Breast epithelium (tissue), 4 donors: ENCODE measurements at regions not wholly inside any gene's neighbourhood (a gene's known extent, or its start where the extent isn't known, plus 50 kb on each side); places are given as distances from the start of the nearest gene placed in this dataset.

Experiments used
- DNase-seq, 2 donors: peaks; one replicate each; pipeline ENCODE4 v3.0.0-alpha.2; 2019; ENCODE audit warnings: low spot score in 2 of 2
- H3K27ac ChIP-seq, 2 donors: fragments of 200-600 bp; sonication (generic) in 1 of 2; one replicate each; pipeline ENCODE4 v1.5.1; 2016 to 2019; ENCODE audit warnings: mild to moderate bottlenecking in 1 of 2
- H3K27me3 ChIP-seq, 2 donors: fragments of 200-600 bp; sonication (generic) in 1 of 2; one replicate each; pipeline versions ENCODE4 v1.5.1 to v1.6.0; 2017 to 2019; ENCODE audit warnings: control low read depth in 1 of 2, mild to moderate bottlenecking in 1 of 2
- H3K36me3 ChIP-seq: fragments of 200-600 bp; one replicate; pipeline ENCODE4 v1.5.1; 2019
- H3K4me1 ChIP-seq, 2 donors: fragments of 200-600 bp; sonication (generic); one replicate each; pipeline ENCODE4 v1.5.1; 2016 to 2019; ENCODE audit warnings: control low read depth in 1 of 2
- H3K4me3 ChIP-seq, 3 donors: fragments of 200-600 bp; sonication (generic); 1 replicate in 2 of 3; 2 replicates in 1 of 3; pipeline ENCODE4 v1.5.1; 2016 to 2019; ENCODE audit warnings: mild to moderate bottlenecking in 3 of 3, moderate library complexity in 2 of 3
- H3K9me3 ChIP-seq, 2 donors: fragments of 200-600 bp; sonication (generic) in 1 of 2; one replicate each; pipeline ENCODE4 v1.5.1; 2016 to 2019; ENCODE audit warnings: control low read depth in 1 of 2
- POLR2A ChIP-seq: fragments of 450-650 bp; IDR thresholded peaks from one replicate; pipeline ENCODE4 v1.6.1; 2016; ENCODE audit warnings: antibody characterized with exemption, mild to moderate bottlenecking, moderate library complexity
- POLR2AphosphoS5 ChIP-seq, 3 donors: sonication (generic); formaldehyde crosslinking; IDR thresholded peaks; one replicate each; pipeline ENCODE4 v1.6.1; 2017; ENCODE audit warnings: antibody characterized with exemption in 3 of 3
- intact Hi-C: fragments of 100-400 bp; cut with DNase I; formaldehyde crosslinking; loops from one replicate; pipeline ENCODE4 v1.15.1; 2023; ENCODE audit warnings: low total_unique reads
- TF ChIP-seq, protein P1 (sequence below), 3 donors: fragments of 450-650 bp; IDR thresholded peaks; one replicate each; pipeline ENCODE4 v1.5.1; 2016 to 2017; ENCODE audit warnings: antibody characterized with exemption in 3 of 3, mild to moderate bottlenecking in 3 of 3, moderate library complexity in 3 of 3

DNA sequence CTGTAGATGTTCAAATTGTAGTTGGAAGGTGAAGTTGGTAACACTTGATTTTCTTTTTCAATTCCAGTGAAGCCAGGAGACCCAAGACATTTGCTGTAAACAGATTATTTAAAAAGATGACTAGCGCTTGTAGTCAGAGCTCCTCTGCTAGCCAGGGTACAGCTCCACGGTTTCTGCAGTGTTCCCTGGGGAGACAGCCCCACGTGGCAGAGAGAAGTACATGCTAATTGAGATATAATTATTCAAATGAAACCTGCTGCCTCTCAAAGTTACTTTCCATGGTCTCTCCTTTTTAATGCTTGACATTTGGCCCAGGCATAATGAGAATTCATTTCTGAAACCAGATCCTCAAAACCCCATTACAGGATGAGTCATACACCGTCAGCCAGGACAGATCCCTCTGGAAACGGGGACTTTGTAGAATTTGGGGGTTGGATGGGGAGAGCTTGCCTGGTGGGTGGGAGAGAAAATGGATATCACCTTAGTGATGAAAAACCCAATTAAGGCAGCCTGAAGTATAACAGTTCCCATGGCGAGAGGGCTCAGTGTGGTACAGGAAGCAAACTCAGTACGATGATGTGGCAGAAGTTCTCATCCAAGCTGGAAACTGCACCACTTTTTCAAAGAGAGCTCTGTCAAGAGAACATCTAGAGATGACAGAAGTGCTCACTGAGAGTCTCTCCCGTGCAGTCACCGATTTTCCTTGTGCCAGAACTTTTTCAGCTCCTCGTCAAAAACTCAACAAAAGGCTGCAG is 637.7 kb upstream of the TMEM132C start:
- Histone ChIP-seq H3K27me3 (no peaks in the 10 kb centered on the region), H3K27ac (no peak overlapping the region), H3K36me3 (no peaks in the 10 kb centered on the region), H3K4me1 (no peaks in the 10 kb centered on the region), H3K4me3 (no peak overlapping the region), H3K9me3 (no peaks in the 10 kb centered on the region)
- no peak for TF ChIP-seq POLR2AphosphoS5 (IDR thresholded peaks at IDR 0.05)
- TF ChIP-seq POLR2A = no peak
- TF ChIP-seq, protein P1, sequence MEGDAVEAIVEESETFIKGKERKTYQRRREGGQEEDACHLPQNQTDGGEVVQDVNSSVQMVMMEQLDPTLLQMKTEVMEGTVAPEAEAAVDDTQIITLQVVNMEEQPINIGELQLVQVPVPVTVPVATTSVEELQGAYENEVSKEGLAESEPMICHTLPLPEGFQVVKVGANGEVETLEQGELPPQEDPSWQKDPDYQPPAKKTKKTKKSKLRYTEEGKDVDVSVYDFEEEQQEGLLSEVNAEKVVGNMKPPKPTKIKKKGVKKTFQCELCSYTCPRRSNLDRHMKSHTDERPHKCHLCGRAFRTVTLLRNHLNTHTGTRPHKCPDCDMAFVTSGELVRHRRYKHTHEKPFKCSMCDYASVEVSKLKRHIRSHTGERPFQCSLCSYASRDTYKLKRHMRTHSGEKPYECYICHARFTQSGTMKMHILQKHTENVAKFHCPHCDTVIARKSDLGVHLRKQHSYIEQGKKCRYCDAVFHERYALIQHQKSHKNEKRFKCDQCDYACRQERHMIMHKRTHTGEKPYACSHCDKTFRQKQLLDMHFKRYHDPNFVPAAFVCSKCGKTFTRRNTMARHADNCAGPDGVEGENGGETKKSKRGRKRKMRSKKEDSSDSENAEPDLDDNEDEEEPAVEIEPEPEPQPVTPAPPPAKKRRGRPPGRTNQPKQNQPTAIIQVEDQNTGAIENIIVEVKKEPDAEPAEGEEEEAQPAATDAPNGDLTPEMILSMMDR (IDR thresholded peaks at IDR 0.05) = no peak
- DNase-seq = no peak
- intact Hi-C loops = no loop called here

DNA sequence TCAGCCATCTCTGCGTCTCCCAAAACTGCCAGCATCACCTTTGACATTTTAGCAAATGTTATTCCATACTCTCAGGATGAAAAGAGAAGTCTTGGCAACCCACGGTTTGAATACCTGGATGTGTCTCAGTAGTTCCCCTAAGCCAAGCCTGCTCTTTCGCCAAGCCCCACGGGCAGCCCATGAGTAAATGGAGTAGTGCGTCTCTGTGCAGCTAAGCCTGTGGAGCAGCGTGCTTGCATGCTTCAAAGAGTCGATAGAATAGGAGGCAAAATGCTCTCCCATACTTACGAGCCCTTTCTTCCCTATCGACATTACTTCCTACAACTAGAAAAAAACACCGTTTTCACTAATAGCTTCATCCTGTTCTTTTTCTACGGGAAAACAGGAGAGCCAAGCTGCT is 634.5 kb upstream of the TMEM132C start:
- no peak overlapping the region for H3K27ac ChIP-seq
- H3K27me3 ChIP-seq = no peaks in the 10 kb centered on the region
- TF ChIP-seq POLR2A (no peak), POLR2AphosphoS5 (IDR thresholded peaks at IDR 0.05) (no peak)
- TF ChIP-seq, protein P1 (IDR thresholded peaks at IDR 0.05) = no peak
- H3K4me1 ChIP-seq = no peaks in the 10 kb centered on the region
- DNase-seq = no peak
- H3K36me3 ChIP-seq = no peaks in the 10 kb centered on the region
- H3K4me3 ChIP-seq = no peak overlapping the region
- intact Hi-C loops = no loop called here
- no peaks in the 10 kb centered on the region for H3K9me3 ChIP-seq

DNA sequence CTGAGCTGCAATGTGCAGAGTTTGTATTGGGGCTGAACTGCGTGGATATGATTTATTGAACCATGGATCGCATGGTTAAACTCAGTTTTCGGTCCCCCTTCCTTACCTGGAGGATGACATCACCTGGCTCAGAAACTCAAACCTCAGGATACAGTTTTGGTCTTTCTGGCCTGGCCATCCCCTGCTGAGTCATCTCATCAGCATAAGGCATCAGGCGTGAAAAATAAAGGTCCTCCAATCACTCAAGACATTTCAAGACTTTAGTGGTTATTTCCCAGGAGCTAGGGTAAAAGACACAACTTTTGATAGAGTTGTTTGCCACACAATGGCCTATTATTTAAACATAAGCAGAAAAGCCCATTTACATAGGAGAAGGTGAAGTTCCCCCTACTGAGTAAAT is 631.1 kb upstream of the TMEM132C start:
- intact Hi-C loops = no loop called here
- no peak for DNase-seq
- no peaks in the 10 kb centered on the region for H3K27me3 ChIP-seq
- TF ChIP-seq, protein P1 (IDR thresholded peaks at IDR 0.05) = no peak
- TF ChIP-seq POLR2AphosphoS5 (IDR thresholded peaks at IDR 0.05) = no peak
- no peak for TF ChIP-seq POLR2A
- H3K4me1 ChIP-seq = no peaks in the 10 kb centered on the region
- H3K27ac ChIP-seq = no peak overlapping the region
- no peaks in the 10 kb centered on the region for H3K9me3 ChIP-seq
- no peak overlapping the region for H3K4me3 ChIP-seq
- no peaks in the 10 kb centered on the region for H3K36me3 ChIP-seq

DNA sequence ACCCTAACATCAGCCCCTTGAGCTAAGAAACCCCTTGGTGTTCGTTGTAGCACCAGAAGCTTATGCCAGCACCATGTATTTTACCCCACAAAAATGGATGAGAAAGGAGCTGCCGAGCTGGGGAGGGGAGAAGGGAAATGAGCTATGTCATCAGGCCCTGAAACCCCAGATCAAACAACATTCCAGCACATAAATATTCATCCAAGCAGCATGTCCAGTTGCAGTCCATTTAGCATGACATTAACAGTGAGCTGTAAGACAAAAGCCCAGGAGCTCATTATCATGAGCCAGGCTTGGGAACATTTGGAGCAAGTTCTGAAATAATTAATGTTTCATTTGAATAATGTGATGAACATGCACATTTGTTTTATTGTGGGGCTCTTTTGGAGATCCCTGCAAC is 630.1 kb upstream of the TMEM132C start:
- no peak overlapping the region for H3K4me3 ChIP-seq
- TF ChIP-seq, protein P1 (IDR thresholded peaks at IDR 0.05) = no peak
- TF ChIP-seq POLR2AphosphoS5 (IDR thresholded peaks at IDR 0.05) (no peak), POLR2A (no peak)
- no peak for DNase-seq
- H3K27me3 ChIP-seq = no peaks in the 10 kb centered on the region
- no peaks in the 10 kb centered on the region for H3K9me3 ChIP-seq
- H3K4me1 ChIP-seq = no peaks in the 10 kb centered on the region
- intact Hi-C loops = no loop called here
- no peak overlapping the region for H3K27ac ChIP-seq
- H3K36me3 ChIP-seq = no peaks in the 10 kb centered on the region

DNA sequence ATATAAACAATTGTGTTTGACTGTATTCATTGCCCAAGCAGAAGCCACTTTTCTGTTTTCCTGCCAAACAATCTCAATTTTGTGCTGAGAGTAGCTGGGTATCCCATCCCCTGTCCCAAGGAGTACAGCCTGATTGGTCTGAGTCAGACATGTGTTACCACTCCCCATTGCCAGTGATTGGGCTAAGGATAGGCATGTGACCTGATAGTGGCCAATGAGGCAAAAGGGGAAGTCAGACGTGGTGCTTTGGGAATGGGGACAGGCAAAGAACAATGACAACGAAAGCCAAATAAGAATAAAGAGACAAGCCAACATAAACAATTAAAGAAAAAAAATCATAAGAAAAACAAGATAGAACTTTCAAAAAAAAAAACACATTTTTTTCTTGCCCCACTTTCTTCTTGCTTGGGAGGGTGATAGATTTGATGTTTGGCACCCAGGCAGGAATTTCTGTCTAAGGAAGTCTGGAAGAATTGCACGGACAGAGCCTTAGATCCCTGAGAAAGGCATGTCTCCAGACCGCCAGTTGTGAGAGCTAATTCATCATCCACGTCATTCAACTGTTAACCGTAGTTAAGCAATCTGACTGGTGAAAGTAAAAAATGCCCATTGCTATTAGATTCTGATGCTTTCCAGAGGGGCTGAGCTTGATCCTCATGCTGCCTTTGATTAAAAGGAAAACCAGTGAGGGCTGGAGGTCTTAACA is 626.6 kb upstream of the TMEM132C start:
- Histone ChIP-seq H3K36me3 (no peaks in the 10 kb centered on the region), H3K4me3 (no peak overlapping the region), H3K27ac (no peak overlapping the region), H3K27me3 (no peaks in the 10 kb centered on the region), H3K4me1 (no peaks in the 10 kb centered on the region), H3K9me3 (no peaks in the 10 kb centered on the region)
- TF ChIP-seq, protein P1 (IDR thresholded peaks at IDR 0.05) = no peak
- peak in 1 of 3 donors; percentile 19 for TF ChIP-seq POLR2AphosphoS5 (IDR thresholded peaks at IDR 0.05)
- DNase-seq = no peak
- intact Hi-C loops = no loop called here
